HUDEP-2 (cell line): ENCODE measurements at regions not wholly inside any gene's neighbourhood (a gene's known extent, or its start where the extent isn't known, plus 50 kb on each side); places are given as distances from the start of the nearest gene placed in this dataset.
"Not testable (repeated sequence)": the region's sequence is repeated elsewhere in the genome, so short reads cannot be mapped to it uniquely, and the experiment has no call there.

ENCODE experiments used
- DNase-seq, 76 experiments: peaks; one replicate each; lab custom pipeline; 2025; ENCODE audit not compliant: unreplicated experiment in 76 of 76; lab: John Stamatoyannopoulos, UW

GRCh38 chr11:103714246-103714645 is 322.2 kb upstream of the DDI1 start:
- no peak for DNase-seq

- no peak for DNase-seq
Measured at GRCh38 chr11:103716363-103716762, 320.1 kb upstream of the DDI1 start.

DNA sequence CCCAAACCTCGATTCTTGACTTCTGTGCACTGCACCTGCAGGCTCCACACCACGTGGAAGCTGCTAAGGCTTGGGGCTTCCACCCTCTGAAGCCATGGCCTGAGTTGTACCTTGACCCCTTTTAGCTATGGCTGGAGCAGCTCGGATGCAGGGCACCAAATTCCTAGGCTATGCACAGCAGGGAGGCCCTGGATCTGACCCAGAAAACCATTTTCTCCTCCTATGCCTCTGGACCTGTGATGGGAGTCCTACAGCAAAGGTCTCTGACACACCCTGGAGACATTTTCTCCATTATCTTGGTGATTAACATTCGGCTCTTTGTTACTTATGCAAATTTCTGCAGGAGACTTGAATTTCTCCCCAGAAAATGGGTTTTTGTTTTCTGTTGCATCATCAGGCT is 309.2 kb upstream of the DDI1 start:
- DNase-seq, result no peak

DNA sequence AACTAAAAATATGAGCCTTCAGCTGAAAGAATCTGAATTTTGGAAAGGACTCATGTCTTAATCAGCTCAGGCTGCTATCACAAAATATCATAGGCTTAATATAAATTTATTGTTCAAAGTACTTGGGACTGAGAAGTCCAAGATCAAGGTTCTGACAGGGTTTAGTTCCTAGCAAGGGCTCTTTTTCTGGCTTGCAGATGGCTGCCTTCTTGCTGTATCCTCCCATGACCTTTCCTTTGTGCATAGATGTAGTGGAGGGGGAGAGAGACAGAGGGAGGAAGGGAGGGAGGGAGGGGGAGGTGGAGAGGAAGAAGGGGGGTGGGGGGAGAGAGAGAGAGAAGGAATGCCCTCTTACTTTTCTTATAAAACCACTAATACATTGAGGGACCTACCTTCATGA is 306.8 kb upstream of the DDI1 start:
- DNase-seq, result no peak

DNA sequence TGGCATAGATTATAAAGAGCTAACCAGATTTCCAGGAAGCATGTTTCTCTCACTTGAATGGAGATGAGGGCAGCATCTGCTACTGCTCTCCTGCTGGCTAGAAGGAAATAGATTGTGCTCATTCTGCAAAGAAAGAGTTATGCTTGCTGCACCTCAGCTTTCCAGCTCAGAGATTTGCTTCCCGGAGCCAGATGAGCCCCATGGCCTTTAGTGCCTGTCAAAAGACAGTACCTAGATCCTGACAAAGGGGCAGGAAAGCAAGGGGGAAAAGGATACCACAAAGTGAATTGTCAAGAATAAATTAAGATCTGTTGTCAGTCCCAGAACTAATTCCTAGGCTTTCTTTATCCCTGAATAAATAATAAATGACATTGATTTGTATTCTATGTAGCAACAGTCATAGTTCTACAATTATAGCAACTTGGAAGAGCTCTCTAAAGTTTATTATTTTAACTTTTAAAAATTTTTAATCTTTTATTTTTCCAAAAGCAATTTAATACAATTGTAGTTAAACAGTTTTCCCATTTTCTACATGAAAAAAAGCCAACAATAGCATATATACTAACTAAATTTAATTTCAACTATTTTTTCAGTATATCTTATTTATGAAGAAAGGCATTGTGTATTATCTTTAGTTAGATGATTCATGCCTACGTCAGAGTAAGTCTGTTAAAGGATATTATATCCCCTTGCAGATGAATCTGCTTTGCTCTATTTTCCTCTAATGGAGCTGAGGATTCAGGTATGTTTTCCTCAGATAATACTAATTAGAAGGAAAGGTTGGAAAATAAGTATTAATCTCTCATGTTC is 306.1 kb upstream of the DDI1 start:
- DNase-seq, result no peak

- no peak for DNase-seq
Measured at GRCh38 chr11:103731670-103732069, 304.8 kb upstream of the DDI1 start.

DNA sequence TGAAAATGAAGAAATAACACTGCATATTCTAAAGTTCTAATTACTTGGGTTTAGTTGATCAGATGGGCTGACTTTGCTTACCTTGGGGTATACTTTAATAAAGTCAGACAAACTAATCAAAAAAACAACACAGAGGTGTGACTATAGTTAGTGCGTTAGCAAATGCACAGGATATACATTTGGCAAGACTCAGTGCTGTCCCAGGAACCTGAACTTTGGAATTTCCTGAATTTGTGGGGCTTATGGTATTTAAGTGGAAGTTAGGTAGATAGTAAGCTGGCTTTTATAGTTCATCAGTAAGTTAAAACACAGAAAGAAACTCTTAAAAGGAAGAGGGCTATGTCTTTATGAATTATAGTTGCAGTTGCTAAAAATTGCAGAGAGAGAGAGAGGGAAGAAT is 302.6 kb upstream of the DDI1 start:
- no peak for DNase-seq

GRCh38 chr11:103735497-103736032 is 300.9 kb upstream of the DDI1 start:
- no peak for DNase-seq

DNA sequence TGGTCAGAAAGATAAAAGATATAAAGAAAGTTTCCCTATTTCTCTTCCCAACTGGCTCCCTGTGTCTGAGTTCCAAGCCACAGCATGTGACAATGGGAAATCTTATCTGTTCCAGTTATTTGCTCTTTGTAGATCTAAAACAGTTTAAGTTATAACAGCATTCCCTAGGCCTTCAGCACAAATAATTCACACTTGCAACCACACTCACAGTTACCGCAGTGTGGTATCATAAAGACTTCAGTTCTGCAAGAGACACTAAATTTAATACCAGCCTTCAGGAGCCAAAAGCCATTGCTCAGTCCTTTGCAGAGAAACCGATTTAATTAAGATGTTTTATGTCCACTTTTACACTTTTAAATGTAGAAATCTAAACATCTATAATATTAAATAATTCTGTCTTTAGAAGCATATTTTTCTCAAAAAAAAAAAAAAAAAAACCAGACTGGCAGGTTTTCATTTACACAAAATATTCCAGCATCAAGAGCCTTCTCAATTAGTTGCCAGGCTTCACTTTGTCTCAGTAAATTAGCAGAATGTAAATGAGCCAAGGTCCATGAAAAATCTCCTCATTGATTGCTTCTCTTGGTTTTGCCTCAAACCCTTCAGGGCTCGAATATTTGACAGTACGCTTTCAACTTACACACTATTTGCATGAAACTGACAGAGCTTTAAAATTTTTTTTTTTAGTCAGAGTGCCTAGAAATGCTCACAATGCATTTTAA is 300.0 kb upstream of the DDI1 start:
- no peak for DNase-seq

GRCh38 chr11:103737037-103737622 is 299.3 kb upstream of the DDI1 start:
- no peak for DNase-seq

GRCh38 chr11:103737747-103738146 is 298.7 kb upstream of the DDI1 start:
- no peak for DNase-seq

DNA sequence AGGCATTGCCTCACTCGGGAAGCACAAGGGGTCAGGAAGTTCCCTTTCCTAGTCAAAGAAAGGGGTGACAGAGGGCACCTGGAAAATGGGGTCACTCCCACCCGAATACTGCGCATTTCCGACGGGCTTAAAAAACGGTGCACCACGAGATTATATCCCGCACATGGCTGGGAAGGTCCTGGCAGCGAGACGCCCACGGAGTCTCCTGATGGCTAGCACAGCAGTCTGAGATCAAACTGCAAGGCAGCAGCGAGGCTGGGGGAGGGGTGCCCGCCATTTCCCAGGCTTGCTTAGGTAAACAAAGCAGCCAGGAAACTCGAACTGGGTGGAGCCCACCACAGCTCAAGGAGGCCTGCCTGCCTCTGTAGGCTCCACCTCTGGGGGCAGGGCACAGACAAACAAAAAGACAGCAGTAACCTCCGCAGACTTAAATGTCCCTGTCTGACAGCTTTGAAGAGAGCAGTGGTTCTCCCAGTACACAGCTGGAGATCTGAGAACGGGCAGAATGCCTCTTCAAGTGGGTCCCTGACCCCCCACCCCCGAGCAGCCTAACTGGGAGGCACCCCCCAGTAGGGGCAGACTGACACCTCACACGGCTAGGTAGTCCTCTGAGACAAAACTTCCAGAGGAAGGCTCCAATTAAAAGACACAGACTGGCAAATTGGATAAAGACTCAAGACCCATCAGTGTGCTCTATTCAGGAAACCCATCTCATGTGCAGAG is 297.2 kb upstream of the DDI1 start:
- not testable (repeated sequence) for DNase-seq

DNA sequence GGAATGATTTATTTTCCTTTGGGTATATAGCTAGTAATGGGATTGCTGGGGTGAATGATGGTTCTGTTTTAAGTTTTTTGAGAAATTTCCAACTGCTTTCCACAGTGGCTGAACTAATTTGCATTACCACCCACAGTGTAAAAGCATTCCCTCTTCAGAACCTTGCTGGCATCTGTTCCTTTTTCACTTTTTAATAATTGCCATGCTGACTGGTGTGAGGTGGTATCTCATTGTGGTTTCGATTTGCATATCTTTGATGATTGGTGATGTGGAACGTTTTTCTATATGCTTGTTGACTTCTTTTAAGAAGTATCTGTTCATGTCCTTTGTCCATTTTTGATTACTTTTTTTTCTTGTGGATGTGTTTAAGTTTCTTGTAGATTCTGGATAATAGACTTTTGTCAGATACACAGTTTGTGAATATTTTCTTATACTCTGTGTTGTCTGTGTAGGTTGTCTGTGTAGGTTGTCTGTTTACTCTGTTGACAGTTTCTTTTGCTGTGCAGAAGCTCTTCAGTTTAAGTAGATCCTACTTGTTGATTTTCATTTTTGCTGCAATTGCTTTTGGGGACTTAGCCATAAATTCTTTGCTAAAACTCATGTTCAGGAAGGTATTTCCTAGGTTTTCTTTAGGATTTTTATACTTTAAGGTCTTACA is 291.8 kb upstream of the DDI1 start:
- DNase-seq, result no peak

DNA sequence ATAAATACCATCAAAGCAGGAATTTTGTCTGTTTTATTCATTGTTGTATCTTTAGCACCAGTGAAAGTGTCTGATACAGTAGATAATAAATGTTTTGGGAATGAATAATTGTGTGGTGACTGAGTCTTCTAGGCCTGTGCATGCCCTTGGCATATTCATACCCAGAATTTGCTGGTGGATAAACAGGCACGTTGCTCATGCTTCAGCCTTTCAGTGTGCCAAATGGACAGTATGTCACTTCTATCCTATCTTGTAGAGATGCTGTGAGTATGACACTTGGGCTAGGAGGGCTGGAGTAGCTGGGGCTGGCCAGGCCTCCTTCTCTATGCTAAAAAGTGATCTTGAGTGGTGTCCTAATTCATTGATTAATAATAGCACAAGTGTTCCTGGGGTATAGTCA is 287.3 kb upstream of the DDI1 start:
- no peak for DNase-seq

GRCh38 chr11:103768816-103769215 is 267.6 kb upstream of the DDI1 start:
- DNase-seq, result no peak

- no peak for DNase-seq
Measured at GRCh38 chr11:103773059-103773458, 263.4 kb upstream of the DDI1 start.

GRCh38 chr11:103773537-103773936 is 262.9 kb upstream of the DDI1 start:
- no peak for DNase-seq

GRCh38 chr11:103779054-103779453 is 257.4 kb upstream of the DDI1 start:
- no peak for DNase-seq

- DNase-seq, result no peak
Measured at GRCh38 chr11:103789952-103790351, 246.5 kb upstream of the DDI1 start.

- no peak for DNase-seq
Measured at GRCh38 chr11:103792981-103793468, 243.4 kb upstream of the DDI1 start.
